H9 (cell line): ENCODE measurements at regions not wholly inside any gene's neighbourhood (a gene's known extent, or its start where the extent isn't known, plus 50 kb on each side); places are given as distances from the start of the nearest gene placed in this dataset.

Source experiments
- DNase-seq: peaks from one replicate; pipeline ENCODE4 v3.0.0-alpha.2; 2017
- H2AFZ ChIP-seq: one replicate; pipeline ENCODE4 v1.6.1; 2013; ENCODE audit warnings: mild to moderate bottlenecking, low read length, control low read depth, moderate library complexity
- H2AK5ac ChIP-seq: 2 replicates; pipeline ENCODE4 v1.6.1; 2013; ENCODE audit warnings: low read length, control low read depth, mixed read lengths; ENCODE audit not compliant: insufficient read length
- H2BK120ac ChIP-seq: one replicate; pipeline ENCODE4 v1.6.1; 2013; ENCODE audit warnings: low read depth, mild to moderate bottlenecking, low read length, control low read depth, inconsistent platforms; ENCODE audit not compliant: poor library complexity, severe bottlenecking
- H2BK12ac ChIP-seq: 2 replicates; pipeline ENCODE4 v1.6.1; 2013; ENCODE audit warnings: low read length, control low read depth, mixed read lengths, low read depth; ENCODE audit not compliant: insufficient read length
- H2BK15ac ChIP-seq: 2 replicates; pipeline ENCODE4 v1.6.1; 2013; ENCODE audit warnings: low read depth, low read length, control low read depth
- H2BK20ac ChIP-seq: one replicate; pipeline ENCODE4 v1.6.1; 2013; ENCODE audit warnings: low read depth, mild to moderate bottlenecking, low read length, control low read depth, inconsistent platforms; ENCODE audit not compliant: poor library complexity, severe bottlenecking
- H2BK5ac ChIP-seq: 2 replicates; pipeline ENCODE4 v1.6.1; 2013; ENCODE audit warnings: low read length, control low read depth, mixed read lengths; ENCODE audit not compliant: insufficient read length
- H3K14ac ChIP-seq: 2 replicates; pipeline ENCODE4 v1.6.1; 2013; ENCODE audit warnings: low read length, control low read depth; ENCODE audit not compliant: insufficient read depth
- H3K18ac ChIP-seq: 2 replicates; pipeline ENCODE4 v1.6.1; 2013; ENCODE audit warnings: low read depth, mild to moderate bottlenecking, mixed read lengths, low read length, control low read depth; ENCODE audit not compliant: insufficient read length
- H3K23ac ChIP-seq: 2 replicates; pipeline ENCODE4 v1.6.1; 2013; ENCODE audit warnings: low read length, control low read depth, mixed read lengths, low read depth; ENCODE audit not compliant: insufficient read length
- H3K23me2 ChIP-seq: 2 replicates; pipeline ENCODE4 v1.6.1; 2013; ENCODE audit warnings: low read depth, mild to moderate bottlenecking, mixed read lengths, low read length, control low read depth; ENCODE audit not compliant: insufficient read length, poor library complexity, severe bottlenecking
- H3K27ac ChIP-seq: 2 replicates; pipeline ENCODE4 v1.5.1; 2013; ENCODE audit warnings: low read length, control low read depth, mixed read lengths, low read depth; ENCODE audit not compliant: insufficient read length
- H3K27me3 ChIP-seq: 2 replicates; pipeline ENCODE4 v1.6.1; 2013; ENCODE audit warnings: low read length, control low read depth, inconsistent platforms; ENCODE audit not compliant: insufficient read depth
- H3K4ac ChIP-seq: 2 replicates; pipeline ENCODE4 v1.6.1; 2013; ENCODE audit warnings: low read depth, mild to moderate bottlenecking, control low read depth, inconsistent platforms, low read length, moderate library complexity
- H3K4me1 ChIP-seq: 2 replicates; pipeline ENCODE4 v1.6.1; 2013; ENCODE audit warnings: low read length, control low read depth, inconsistent platforms; ENCODE audit not compliant: insufficient read depth
- H3K4me2 ChIP-seq: 2 replicates; pipeline ENCODE4 v1.6.1; 2013; ENCODE audit warnings: low read length, control low read depth, mixed read lengths; ENCODE audit not compliant: insufficient read length, insufficient read depth
- H3K56ac ChIP-seq: 2 replicates; pipeline ENCODE4 v1.6.1; 2013; ENCODE audit warnings: low read depth, mild to moderate bottlenecking, mixed read lengths, low read length, control low read depth; ENCODE audit not compliant: insufficient read length
- H3K79me1 ChIP-seq: 2 replicates; pipeline ENCODE4 v1.6.1; 2013; ENCODE audit warnings: low read depth, mild to moderate bottlenecking, moderate library complexity, low read length, control low read depth, inconsistent platforms; ENCODE audit not compliant: insufficient read depth, poor library complexity, severe bottlenecking
- H3K79me2 ChIP-seq: 2 replicates; pipeline ENCODE4 v1.6.1; 2013; ENCODE audit warnings: low read length, control low read depth, inconsistent platforms; ENCODE audit not compliant: insufficient read depth
- H3K9ac ChIP-seq: 2 replicates; pipeline ENCODE4 v1.6.1; 2013; ENCODE audit warnings: low read length, control low read depth, mixed read lengths; ENCODE audit not compliant: insufficient read length; ENCODE audit errors: extremely low read depth
- H3K9me3 ChIP-seq: one replicate; pipeline ENCODE4 v1.6.1; 2013; ENCODE audit warnings: low read depth, low read length, inconsistent platforms; ENCODE audit not compliant: control insufficient read depth
- H3T11ph ChIP-seq: one replicate; pipeline ENCODE4 v1.6.1; 2013; ENCODE audit warnings: mild to moderate bottlenecking, low read length, control low read depth, inconsistent platforms
- H4K20me1 ChIP-seq: one replicate; pipeline ENCODE4 v1.6.1; 2013; ENCODE audit not compliant: control insufficient read depth, insufficient read length, insufficient read depth
- H4K5ac ChIP-seq: 2 replicates; pipeline ENCODE4 v1.6.1; 2013; ENCODE audit warnings: low read depth, mild to moderate bottlenecking, mixed read lengths, low read length, control low read depth; ENCODE audit not compliant: insufficient read length
- H4K8ac ChIP-seq: replicated peaks from 2 replicates; pipeline ENCODE4 v1.6.1; 2013; ENCODE audit warnings: low read length, control low read depth, mixed read lengths, low read depth; ENCODE audit not compliant: insufficient read length
- H4K91ac ChIP-seq: 2 replicates; pipeline ENCODE4 v1.6.1; 2013; ENCODE audit warnings: low read depth, mild to moderate bottlenecking, moderate library complexity, mixed read lengths, low read length, control low read depth; ENCODE audit not compliant: insufficient read length
- H3K27ac Mint-ChIP-seq, 3 experiments: 2 replicates in 2 of 3; 3 replicates in 1 of 3; pipeline ENCODE4 v1.8.0; 2020 to 2021; ENCODE audit warnings: mixed read lengths in 3 of 3, mild to moderate bottlenecking in 1 of 3, moderate library complexity in 1 of 3
- H3K27me3 Mint-ChIP-seq: 2 replicates; pipeline ENCODE4 v1.8.0; 2021; ENCODE audit warnings: low read depth, mild to moderate bottlenecking, moderate library complexity, mixed read lengths
- H3K36me3 Mint-ChIP-seq, 3 experiments: 2 replicates in 2 of 3; 3 replicates in 1 of 3; pipeline ENCODE4 v1.8.0; 2020 to 2021; ENCODE audit warnings: low read depth in 3 of 3, mixed read lengths in 3 of 3; ENCODE audit not compliant: insufficient read depth in 1 of 3
- H3K4me1 Mint-ChIP-seq, 2 experiments: 2 replicates each; pipeline ENCODE4 v1.8.0; 2020; ENCODE audit warnings: mixed read lengths in 2 of 2
- H3K4me3 Mint-ChIP-seq, 2 experiments: 2 replicates in 1 of 2; 3 replicates in 1 of 2; pipeline ENCODE4 v1.8.0; 2020 to 2021; ENCODE audit warnings: mild to moderate bottlenecking in 2 of 2, mixed read lengths in 2 of 2, moderate library complexity in 1 of 2
- H3K9me3 Mint-ChIP-seq, 2 experiments: 2 replicates in 1 of 2; 3 replicates in 1 of 2; pipeline ENCODE4 v1.8.0; 2020; ENCODE audit warnings: mild to moderate bottlenecking in 2 of 2, mixed read lengths in 2 of 2, moderate library complexity in 1 of 2
- CTCF ChIP-seq: fragments of 200-600 bp; sonication (generic); conservative IDR thresholded peaks from 3 replicates; pipeline ENCODE4 v1.8.0; 2021; ENCODE audit warnings: antibody characterized with exemption, mild to moderate bottlenecking
- WGBS: extraction: QIAGEN DNeasy Blood & Tissue Kit; methylation state at CpG from one replicate; pipeline ENCODE4 v1.1.7; 2013; ENCODE audit warnings: missing lambda C conversion rate, low lambda C conversion rate, mixed read lengths; ENCODE audit not compliant: insufficient read length; ENCODE audit errors: extremely low coverage; 5-methylcytosine and 5-hydroxymethylcytosine counted together

DNA sequence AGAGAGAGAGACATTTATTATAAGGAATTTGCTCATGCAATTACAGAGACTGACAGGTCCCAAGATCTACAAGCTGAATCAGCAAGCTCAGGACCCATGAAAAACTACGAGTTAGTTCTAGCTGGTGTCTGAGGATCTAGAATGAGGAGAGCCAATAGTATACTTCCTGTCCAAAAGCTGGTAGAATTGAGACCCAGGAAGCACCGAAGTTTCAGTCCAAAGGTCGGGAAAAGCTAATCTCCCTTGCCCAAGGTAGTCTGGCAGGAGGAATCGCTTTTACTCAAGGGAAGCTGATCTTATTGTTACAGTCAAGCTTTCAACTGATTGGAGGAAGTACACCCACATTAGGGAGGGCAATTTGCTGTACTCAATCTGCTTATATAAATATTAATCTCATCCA, 389.6 kb downstream of the ADCYAP1 start:
- H2AFZ ChIP-seq: no peak overlapping the region
- no peak overlapping the region for H3K56ac ChIP-seq
- no peak overlapping the region for H3K4ac ChIP-seq
- H3K4me1 ChIP-seq: no peaks in the 10 kb centered on the region
- no peak overlapping the region for H2BK20ac ChIP-seq
- no peak for TF ChIP-seq CTCF
- WGBS: no CpG with 5 or more reads among the region's 4 CpGs
- no peak overlapping the region for H2BK12ac ChIP-seq
- Mint-ChIP-seq H3K27ac (no peak overlapping the region), H3K9me3 (peaks cover 0 to 5% of the 10 kb centered on the region in 2 experiments; a peak in 3 of 5 replicates), H3K4me1 (peaks cover 18 to 19% of the 10 kb centered on the region in 2 experiments), H3K27me3 (peaks cover 14% of the 10 kb centered on the region), H3K4me3 (no peak overlapping the region), H3K36me3 (peaks cover 0 to 4% (median 0%) of the 10 kb centered on the region in 3 experiments; a peak in 1 of 7 replicates)
- H4K91ac ChIP-seq: no peak overlapping the region
- no peak for DNase-seq
- H3K9me3 ChIP-seq: no peaks in the 10 kb centered on the region
- H3K18ac ChIP-seq: no peak overlapping the region
- H4K20me1 ChIP-seq: no peaks in the 10 kb centered on the region
- no peaks in the 10 kb centered on the region for H3K79me2 ChIP-seq
- H2BK5ac ChIP-seq: no peak overlapping the region
- no peak overlapping the region for H3K4me2 ChIP-seq
- H3K23ac ChIP-seq: no peak overlapping the region
- H3K23me2 ChIP-seq: no peaks in the 10 kb centered on the region
- H3K79me1 ChIP-seq: no peaks in the 10 kb centered on the region
- H4K5ac ChIP-seq: no peak overlapping the region
- no peak overlapping the region for H2AK5ac ChIP-seq
- 0 out of 2 replicates have a peak, but pooled peaks cover 2% of the 10 kb centered on the region for H3K27me3 ChIP-seq
- no peak overlapping the region for H4K8ac ChIP-seq
- H3K9ac ChIP-seq: no peak overlapping the region
- no peak overlapping the region for H2BK15ac ChIP-seq
- H2BK120ac ChIP-seq: no peak overlapping the region
- no peak overlapping the region for H3K27ac ChIP-seq
- no peak overlapping the region for H3T11ph ChIP-seq
- H3K14ac ChIP-seq: no peak overlapping the region
